ENCODE measurements at regions not wholly inside any gene's neighbourhood (a gene's known extent, or its start where the extent isn't known, plus 50 kb on each side); places are given as distances from the start of the nearest gene placed in this dataset.
A peak's percentile ranks its signal among the peaks of the same experiment; 100 is the strongest.
"Not testable (repeated sequence)": the region's sequence is repeated elsewhere in the genome, so short reads cannot be mapped to it uniquely, and the experiment has no call there.

DNA sequence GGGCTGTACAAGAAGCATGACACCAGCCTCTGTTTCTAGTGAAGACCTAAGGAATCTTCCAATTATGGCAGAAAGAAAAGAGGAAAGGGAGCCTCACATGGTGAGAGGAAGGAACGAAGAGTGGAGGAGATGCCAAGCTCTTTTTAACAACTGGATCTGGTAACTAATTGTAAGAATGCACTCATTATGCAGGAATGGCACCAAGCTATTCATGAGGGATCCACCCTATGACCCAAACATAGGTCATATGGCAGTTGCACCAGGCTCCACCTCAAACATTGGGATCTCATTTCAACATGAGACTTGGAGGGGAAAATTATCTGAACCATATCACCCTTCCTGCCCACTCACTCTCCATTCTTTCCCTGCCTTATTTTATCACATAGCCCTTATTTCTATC is 496.0 kb upstream of the SPTLC3 start:
- no peak for DNase-seq

DNA sequence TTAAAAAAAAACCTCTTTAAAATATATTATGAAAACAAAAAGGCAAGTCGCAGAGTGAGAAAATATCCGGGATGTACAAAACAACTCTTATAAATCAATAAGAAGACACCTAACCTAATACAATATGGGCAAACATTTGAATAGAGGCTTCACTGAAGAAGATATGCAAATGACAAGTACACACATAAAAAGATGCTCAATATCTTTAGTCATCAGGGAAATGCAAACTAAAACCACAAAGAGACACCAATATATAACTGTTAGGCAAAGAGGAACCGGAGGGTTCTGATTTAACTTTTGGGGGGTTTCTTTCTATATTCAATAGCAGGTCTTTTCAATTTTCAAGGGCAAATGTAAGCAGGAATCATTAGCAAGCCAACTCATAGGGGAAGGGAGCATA is 480.7 kb upstream of the SPTLC3 start:
- DNase-seq = no peak

GRCh38 chr20:12528591-12529041 is 480.2 kb upstream of the SPTLC3 start:
- no peak for DNase-seq

DNA sequence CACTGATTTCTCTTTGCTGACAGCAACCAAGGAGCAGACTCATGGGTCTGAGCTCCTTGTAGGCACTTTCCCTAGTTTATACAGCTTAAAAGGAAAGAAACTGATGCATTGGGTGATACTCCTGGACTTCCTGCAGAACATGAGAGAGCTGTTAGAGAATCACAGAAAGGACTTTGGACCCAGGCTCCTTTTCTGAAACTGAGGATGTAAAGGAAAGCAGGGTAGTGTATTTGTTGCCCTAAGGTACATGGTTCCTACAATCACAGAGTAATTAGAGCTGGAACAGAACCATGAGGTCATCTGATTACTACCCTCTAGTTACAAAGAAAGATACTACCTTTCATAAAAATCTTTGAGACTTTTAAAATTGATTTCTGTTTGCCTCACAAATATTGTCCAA is 477.1 kb upstream of the SPTLC3 start:
- DNase-seq = no peak

- no peak for DNase-seq
Observed at GRCh38 chr20:12535316-12535715, 473.5 kb upstream of the SPTLC3 start.

DNA sequence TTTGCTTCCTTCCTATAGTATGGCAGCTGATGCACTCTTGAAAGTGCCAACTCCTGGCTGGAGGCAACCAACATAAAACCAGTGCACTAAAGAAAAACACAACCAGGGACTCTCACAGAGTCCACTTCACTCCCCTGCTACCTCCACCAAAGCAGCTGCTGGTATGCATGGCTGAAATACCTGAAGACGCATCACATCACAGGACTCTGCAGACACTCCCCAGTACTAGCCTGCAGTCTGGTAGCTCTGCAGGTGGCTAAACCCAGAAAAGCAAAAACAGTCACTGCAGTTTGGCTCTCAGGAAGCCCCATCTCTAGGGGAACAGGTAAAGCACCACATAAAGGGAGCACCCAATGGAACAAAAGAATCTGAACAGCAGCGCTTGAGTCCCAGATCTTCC is 473.0 kb upstream of the SPTLC3 start:
- DNase-seq = no peak

DNA sequence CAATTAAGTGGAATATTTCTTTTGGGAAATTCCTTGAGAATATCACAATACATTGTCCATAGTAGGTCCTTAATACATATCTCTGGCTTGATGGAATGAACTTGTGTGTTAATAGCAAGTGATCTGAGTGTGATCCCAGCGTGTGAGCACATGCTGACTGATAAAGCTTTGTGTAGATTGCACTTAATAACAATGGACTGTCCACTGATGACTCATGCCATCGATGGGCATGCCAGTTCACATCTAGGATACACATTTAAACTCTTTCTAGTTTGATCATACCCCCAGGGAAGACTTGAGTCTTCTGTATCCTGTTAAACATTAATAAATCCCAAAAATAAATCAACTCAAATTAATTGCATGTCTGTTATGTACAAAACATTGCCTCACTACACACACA is 454.3 kb upstream of the SPTLC3 start:
- no peak for DNase-seq

- no peak for DNase-seq
Observed at GRCh38 chr20:12555369-12555768, 453.4 kb upstream of the SPTLC3 start.

DNA sequence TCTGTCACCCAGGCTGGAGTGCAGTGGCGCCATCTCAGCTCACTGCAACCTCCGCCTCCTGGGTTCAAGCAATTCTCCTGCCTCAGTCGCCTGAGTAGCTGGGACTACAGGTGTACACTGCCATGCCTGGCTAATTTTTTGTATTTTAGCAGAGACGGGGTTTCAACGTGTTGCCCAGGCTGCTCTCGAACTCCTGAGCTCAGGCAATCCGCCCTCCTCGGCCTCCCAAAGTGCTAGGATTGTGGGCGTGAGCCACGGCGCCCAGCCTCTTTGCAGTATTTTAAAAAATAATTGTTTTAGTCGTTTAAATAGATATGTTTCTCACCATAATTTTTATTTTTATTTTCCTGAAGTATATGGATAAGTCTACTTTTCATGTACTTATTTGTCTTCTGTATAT is 452.9 kb upstream of the SPTLC3 start:
- not testable (repeated sequence) for DNase-seq

- no peak for DNase-seq
Observed at GRCh38 chr20:12557224-12557623, 451.5 kb upstream of the SPTLC3 start.

GRCh38 chr20:12564979-12565378 is 443.8 kb upstream of the SPTLC3 start:
- DNase-seq = no peak

DNA sequence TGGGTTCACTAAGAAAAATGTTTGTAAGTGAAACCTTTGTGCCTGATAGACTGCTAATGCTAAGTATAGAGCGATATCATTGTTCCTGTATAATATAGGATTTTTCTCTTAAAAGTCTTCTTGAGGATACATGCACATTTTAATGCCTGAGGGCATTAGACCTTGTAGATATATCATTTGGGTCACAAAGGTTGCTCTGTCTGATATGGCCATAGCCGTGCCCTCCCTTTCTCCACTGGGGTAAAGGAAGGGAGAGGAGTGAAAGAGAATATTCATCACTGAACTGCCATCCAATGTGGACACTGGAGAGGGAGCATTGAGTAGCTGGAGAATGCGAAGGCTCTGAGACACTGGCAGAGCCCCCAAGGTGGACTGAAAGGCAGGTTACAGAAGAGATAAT is 442.2 kb upstream of the SPTLC3 start:
- DNase-seq = no peak

DNA sequence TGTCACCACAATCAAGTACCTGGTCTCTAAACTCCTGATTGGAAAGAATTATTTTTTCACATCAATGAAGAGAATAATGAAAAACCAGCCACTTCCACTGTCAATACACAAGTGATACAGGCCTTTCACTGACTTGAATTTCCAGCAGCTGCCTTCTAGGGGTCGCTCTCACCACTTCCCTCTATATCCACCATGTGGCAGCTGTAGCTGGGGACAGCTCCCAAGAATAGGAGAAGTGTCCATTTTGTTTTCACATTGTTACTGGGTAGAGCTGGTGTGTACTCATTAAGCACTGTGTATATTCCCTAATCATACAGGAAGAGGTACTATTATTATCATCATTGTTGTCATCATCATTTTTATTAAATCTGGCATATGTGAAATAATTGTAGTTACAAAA is 438.4 kb upstream of the SPTLC3 start:
- DNase-seq = peak; percentile 22 to 47

DNA sequence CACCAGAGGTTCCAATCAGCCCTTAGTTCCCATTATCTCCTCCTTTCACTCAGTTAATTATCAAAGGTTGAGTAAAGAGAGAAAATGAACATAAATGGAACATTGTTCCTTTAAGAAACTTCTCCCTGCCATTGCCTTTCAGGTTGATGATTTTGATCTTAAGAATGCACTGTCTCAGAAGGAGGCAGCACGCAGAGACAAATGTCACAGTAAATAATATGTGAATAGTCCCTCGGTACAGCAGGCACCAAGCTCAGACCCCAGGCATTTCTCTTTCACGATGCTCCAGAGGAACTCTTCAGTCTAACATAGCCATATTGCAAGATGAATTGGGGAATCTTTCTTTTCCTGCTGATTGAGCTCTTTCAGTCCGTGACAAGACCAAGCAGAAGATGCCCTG is 435.3 kb upstream of the SPTLC3 start:
- no peak for DNase-seq

DNA sequence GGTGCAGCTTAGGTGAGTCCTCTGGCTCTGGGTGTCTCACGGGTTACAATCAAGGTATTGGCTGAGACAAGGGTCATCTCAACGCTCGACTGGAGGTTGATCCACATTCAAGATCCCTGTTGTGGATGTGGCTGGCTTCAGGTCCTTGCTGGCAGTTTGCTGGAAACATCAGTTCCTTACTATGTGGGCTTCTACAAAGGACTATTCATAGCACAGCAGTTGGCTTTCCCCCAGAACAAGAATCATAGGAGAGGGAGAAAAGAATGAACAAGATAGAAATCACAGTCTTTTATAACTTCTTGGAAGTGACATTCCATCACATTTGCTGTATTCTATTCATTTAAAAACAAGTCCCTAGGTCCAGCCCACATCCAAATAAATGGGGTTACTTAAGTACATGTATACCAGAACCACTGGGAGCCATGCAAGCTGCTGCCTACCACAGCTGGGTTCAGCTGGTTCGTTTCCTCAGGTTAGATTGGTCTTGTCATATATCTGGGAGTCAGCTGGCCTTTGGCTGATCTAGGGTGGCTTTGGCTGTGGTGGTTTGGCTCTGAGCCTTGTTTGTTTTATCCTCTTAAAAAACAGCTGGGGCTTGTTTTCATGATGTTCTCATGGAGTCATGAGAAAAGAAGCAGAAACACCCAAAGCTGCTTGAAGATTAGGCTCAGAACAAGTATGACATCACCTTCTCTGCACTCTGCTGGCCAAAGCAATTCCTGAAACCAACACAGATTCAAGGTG is 433.2 kb upstream of the SPTLC3 start:
- no peak for DNase-seq

DNA sequence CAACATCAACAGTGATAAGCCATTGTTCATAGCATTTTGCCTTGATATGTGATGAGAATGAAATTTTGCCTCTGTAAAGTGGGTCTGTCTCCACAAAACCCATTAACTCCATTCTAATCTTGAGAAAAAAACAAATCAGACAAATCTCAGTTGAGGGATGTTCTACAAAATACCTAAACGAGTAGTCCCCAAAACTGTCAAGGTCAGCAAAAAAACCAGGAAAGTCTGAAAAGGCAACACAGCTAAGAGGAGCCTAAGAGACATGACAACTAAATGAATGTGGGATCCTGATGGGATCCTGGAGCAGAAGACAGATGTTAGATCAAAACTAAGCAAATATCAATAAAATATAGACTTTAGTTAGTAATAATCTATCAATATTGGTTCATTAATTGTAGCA is 431.6 kb upstream of the SPTLC3 start:
- DNase-seq = no peak

DNA sequence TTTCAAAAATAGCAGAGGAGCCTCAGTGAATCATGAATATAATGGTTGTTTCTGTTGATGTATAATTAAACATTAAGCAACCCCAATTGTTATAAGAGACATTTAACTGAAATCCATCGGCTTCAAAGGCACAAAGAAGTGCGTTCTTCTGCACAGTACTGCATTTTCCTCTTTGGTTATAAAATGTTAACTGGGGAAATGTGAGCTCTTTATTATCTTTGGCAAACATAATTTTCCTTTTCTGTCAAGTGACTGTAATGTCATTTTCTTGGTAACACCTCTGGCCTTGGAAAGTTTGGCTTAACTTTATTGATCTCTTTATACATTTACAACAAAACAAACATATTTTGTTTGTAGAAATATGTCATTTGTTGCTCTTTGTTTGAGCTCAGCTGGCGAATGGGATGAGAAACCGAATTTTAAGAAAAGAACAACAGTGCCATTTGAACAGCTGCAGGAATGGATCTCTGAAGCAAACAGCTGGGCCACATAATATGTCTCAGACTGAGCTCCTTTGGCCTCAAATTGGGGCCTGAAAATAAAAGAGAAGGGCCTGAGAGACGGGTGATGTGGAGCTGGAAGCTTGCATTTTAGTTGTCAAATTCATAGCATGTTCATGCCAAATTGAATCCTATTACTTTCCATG is 427.0 kb upstream of the SPTLC3 start:
- no peak for DNase-seq

DNA sequence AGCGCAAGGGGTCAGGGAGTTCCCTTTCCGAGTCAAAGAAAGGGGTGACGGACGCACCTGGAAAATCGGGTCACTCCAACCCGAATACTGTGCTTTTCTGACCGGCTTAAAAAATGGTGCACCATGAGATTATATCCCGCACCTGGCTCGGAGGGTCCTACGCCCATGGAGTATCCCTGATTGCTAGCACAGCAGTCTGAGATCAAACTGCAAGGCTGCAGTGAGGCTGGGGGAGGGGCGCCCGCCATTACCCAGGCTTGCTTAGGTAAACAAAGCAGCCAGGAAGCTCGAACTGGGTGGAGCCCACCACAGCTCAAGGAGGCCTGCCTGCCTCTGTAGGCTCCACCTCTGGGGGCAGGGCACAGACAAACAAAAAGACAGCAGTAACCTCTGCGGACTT is 426.1 kb upstream of the SPTLC3 start:
- DNase-seq = not testable (repeated sequence)

GRCh38 chr20:12591949-12592470 is 416.8 kb upstream of the SPTLC3 start:
- DNase-seq = no peak

GRCh38 chr20:12592756-12593155 is 416.0 kb upstream of the SPTLC3 start:
- DNase-seq = no peak

- DNase-seq = no peak
Observed at GRCh38 chr20:12593342-12593873, 415.4 kb upstream of the SPTLC3 start.

- no peak for DNase-seq
Observed at GRCh38 chr20:12594410-12595088, 414.2 kb upstream of the SPTLC3 start.

- DNase-seq = no peak
Observed at GRCh38 chr20:12595841-12596240, 412.9 kb upstream of the SPTLC3 start.

DNA sequence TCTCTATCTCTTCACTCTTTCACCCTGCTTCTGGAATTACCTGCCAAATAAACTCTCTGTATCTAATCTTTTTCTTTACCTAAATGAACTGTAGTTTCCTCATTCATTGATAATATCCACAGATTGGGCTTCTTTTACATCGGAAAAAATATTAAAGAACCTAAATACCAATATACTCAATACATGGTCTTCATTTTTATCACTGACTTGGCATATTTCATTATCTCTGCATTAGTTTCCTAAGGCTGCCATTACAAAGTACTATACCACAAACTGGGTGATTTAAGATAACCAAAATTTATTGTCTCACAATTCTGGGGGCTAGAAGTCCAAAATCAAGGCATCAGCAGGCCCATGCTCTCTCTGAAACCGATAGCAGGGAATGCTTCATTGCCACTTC is 411.9 kb upstream of the SPTLC3 start:
- no peak for DNase-seq

Data from AML-193 (cell line).